UCSD-AML1 (cell line): ENCODE measurements at regions not wholly inside any gene's neighbourhood (a gene's known extent, or its start where the extent isn't known, plus 50 kb on each side); places are given as distances from the start of the nearest gene placed in this dataset.

Experiments used
- DNase-seq: peaks from one replicate; lab custom pipeline; 2025; ENCODE audit not compliant: unreplicated experiment; lab: John Stamatoyannopoulos, UW

- DNase-seq = peak; percentile 1
Measured at GRCh38 chr18:34159691-34160185, 65.0 kb downstream of the NOL4 start.

GRCh38 chr18:34158881-34159690 is 65.6 kb downstream of the NOL4 start:
- no peak for DNase-seq

GRCh38 chr18:34153711-34154110 is 71.0 kb downstream of the NOL4 start:
- DNase-seq = no peak

GRCh38 chr18:34131006-34131405 is 93.7 kb downstream of the NOL4 start:
- DNase-seq = no peak

GRCh38 chr18:34128436-34128835 is 96.3 kb downstream of the NOL4 start:
- DNase-seq = no peak

GRCh38 chr18:34126121-34126520 is 98.6 kb downstream of the NOL4 start:
- no peak for DNase-seq

- DNase-seq = no peak
Measured at GRCh38 chr18:34122724-34123334, 101.9 kb downstream of the NOL4 start.

GRCh38 chr18:34121200-34121721 is 103.5 kb downstream of the NOL4 start:
- DNase-seq = no peak

- no peak for DNase-seq
Measured at GRCh38 chr18:34120294-34120693, 104.4 kb downstream of the NOL4 start.

GRCh38 chr18:34117319-34117718 is 107.4 kb downstream of the NOL4 start:
- no peak for DNase-seq

- no peak for DNase-seq
Measured at GRCh38 chr18:34115409-34116081, 109.2 kb downstream of the NOL4 start.

GRCh38 chr18:34114996-34115395 is 109.7 kb downstream of the NOL4 start:
- peak; percentile 1 for DNase-seq

GRCh38 chr18:34108206-34108605 is 116.5 kb downstream of the NOL4 start:
- DNase-seq = no peak

- no peak for DNase-seq
Measured at GRCh38 chr18:34098109-34098508, 126.6 kb downstream of the NOL4 start.

- DNase-seq = no peak
Measured at GRCh38 chr18:34097312-34097711, 127.4 kb downstream of the NOL4 start.

- no peak for DNase-seq
Measured at GRCh38 chr18:34094148-34094547, 130.6 kb downstream of the NOL4 start.

- no peak for DNase-seq
Measured at GRCh38 chr18:34092796-34093195, 131.9 kb downstream of the NOL4 start.

- no peak for DNase-seq
Measured at GRCh38 chr18:34086370-34086769, 138.3 kb downstream of the NOL4 start.

GRCh38 chr18:34085140-34085739 is 139.5 kb downstream of the NOL4 start:
- DNase-seq = no peak

- no peak for DNase-seq
Measured at GRCh38 chr18:34084635-34085034, 140.1 kb downstream of the NOL4 start.

- no peak for DNase-seq
Measured at GRCh38 chr18:34083910-34084535, 140.7 kb downstream of the NOL4 start.
